DOHH2 (cell line): ENCODE measurements at regions not wholly inside any gene's neighbourhood (a gene's known extent, or its start where the extent isn't known, plus 50 kb on each side); places are given as distances from the start of the nearest gene placed in this dataset.

Experiments used
- H3F3A ChIP-seq: fragments of 200-600 bp; sonication (generic), shearing (Covaris generic); 2 replicates; pipeline ENCODE4 v1.6.0; 2016; ENCODE audit warnings: antibody characterized with exemption, mild to moderate bottlenecking; ENCODE audit not compliant: control insufficient read depth, insufficient read depth
- H3K27ac ChIP-seq: fragments of 200-600 bp; sonication (generic); 2 replicates; pipeline ENCODE4 v1.5.1; 2014; ENCODE audit warnings: low read depth, mild to moderate bottlenecking, low read length, moderate library complexity
- H3K27me3 ChIP-seq: fragments of 200-600 bp; sonication (generic); 2 replicates; pipeline ENCODE4 v1.6.1; 2014; ENCODE audit warnings: mild to moderate bottlenecking, low read length, mixed read lengths; ENCODE audit not compliant: control insufficient read depth
- H3K36me3 ChIP-seq: fragments of 200-600 bp; sonication (generic); 2 replicates; pipeline ENCODE4 v1.6.1; 2014; ENCODE audit warnings: mild to moderate bottlenecking, low read length, moderate library complexity, mixed read lengths; ENCODE audit not compliant: control insufficient read depth
- H3K4me1 ChIP-seq: fragments of 200-600 bp; sonication (generic); 2 replicates; pipeline ENCODE4 v1.6.1; 2014; ENCODE audit warnings: mild to moderate bottlenecking, low read length, mixed read lengths; ENCODE audit not compliant: control insufficient read depth
- H3K4me2 ChIP-seq: fragments of 200-600 bp; sonication (generic); 2 replicates; pipeline ENCODE4 v1.6.0; 2014; ENCODE audit warnings: mild to moderate bottlenecking, low read length, moderate library complexity
- H3K4me3 ChIP-seq: fragments of 200-600 bp; sonication (generic); 2 replicates; pipeline ENCODE4 v1.5.1; 2014; ENCODE audit warnings: mild to moderate bottlenecking, low read length, mixed read lengths
- H3K79me2 ChIP-seq: fragments of 200-600 bp; sonication (generic); 2 replicates; pipeline ENCODE4 v1.6.1; 2014; ENCODE audit warnings: mild to moderate bottlenecking, low read length, mixed read lengths; ENCODE audit not compliant: control insufficient read depth
- H3K9me2 ChIP-seq: fragments of 200-600 bp; sonication (generic); replicated peaks from 2 replicates; pipeline ENCODE4 v1.6.1; 2014; ENCODE audit warnings: mild to moderate bottlenecking, low read length, mixed read lengths; ENCODE audit not compliant: control insufficient read depth
- H3K9me3 ChIP-seq: fragments of 200-600 bp; sonication (generic); 2 replicates; pipeline ENCODE4 v1.6.1; 2014; ENCODE audit warnings: antibody characterized with exemption, low read length, mixed read lengths; ENCODE audit not compliant: control insufficient read depth, insufficient read depth
- H4K20me1 ChIP-seq: fragments of 200-600 bp; sonication (generic); 2 replicates; pipeline ENCODE4 v1.6.0; 2014; ENCODE audit warnings: low read depth, mild to moderate bottlenecking, antibody characterized with exemption, low read length, moderate library complexity; ENCODE audit not compliant: control insufficient read depth, insufficient read depth
- CTCF ChIP-seq: fragments of 200-600 bp; sonication (generic); IDR thresholded peaks from one replicate; pipeline ENCODE4 v1.5.1; 2014; ENCODE audit warnings: antibody characterized with exemption, mild to moderate bottlenecking, low read depth, low read length; ENCODE audit not compliant: poor library complexity, severe bottlenecking
- EZH2phosphoT487 ChIP-seq: fragments of 200-600 bp; sonication (generic); IDR thresholded peaks from 2 replicates; pipeline ENCODE4 v1.6.1; 2017; ENCODE audit warnings: borderline replicate concordance, mild to moderate bottlenecking, antibody characterized with exemption, low read length, moderate library complexity, mixed read lengths

DNA sequence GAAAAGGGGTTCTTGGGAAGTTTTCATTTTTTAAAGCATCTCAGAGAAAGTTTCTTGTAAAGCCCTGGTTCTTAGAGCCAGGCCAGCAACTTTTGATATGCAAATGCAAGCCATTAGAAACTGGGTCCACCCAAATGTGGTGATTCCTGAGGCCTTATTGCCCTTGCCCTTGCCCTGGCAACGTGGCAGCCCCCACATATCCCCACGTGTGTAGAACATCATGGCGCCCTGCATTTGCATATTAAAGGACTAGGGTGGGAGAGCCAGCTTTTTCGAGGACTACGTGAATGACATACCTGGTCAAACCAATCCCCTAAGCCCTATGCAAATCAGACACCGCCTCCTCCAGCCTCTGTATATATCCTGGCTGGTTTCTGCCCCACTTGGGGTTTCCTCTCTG lies 314.9 kb upstream of the NECTIN3 start:
- no peaks in the 10 kb centered on the region for H3K27me3 ChIP-seq
- no peaks in the 10 kb centered on the region for H4K20me1 ChIP-seq
- no peak for TF ChIP-seq CTCF
- no peaks in the 10 kb centered on the region for H3K4me1 ChIP-seq
- H3K9me2 ChIP-seq: no peaks in the 10 kb centered on the region
- H3F3A ChIP-seq: no peaks in the 10 kb centered on the region
- H3K79me2 ChIP-seq: no peaks in the 10 kb centered on the region
- no peaks in the 10 kb centered on the region for H3K9me3 ChIP-seq
- no peak overlapping the region for H3K27ac ChIP-seq
- no peak overlapping the region for H3K4me2 ChIP-seq
- H3K36me3 ChIP-seq: no peaks in the 10 kb centered on the region
- no peak overlapping the region for H3K4me3 ChIP-seq

GRCh38 chr3:110758208-110758607 lies 313.4 kb upstream of the NECTIN3 start:
- H3K4me2 ChIP-seq: no peak overlapping the region
- H3K79me2 ChIP-seq: no peaks in the 10 kb centered on the region
- no peak overlapping the region for H3K4me3 ChIP-seq
- H3K27ac ChIP-seq: no peak overlapping the region
- H3K9me2 ChIP-seq: no peaks in the 10 kb centered on the region
- no peaks in the 10 kb centered on the region for H3K4me1 ChIP-seq
- no peaks in the 10 kb centered on the region for H4K20me1 ChIP-seq
- no peaks in the 10 kb centered on the region for H3K27me3 ChIP-seq
- TF ChIP-seq CTCF (no peak), EZH2phosphoT487 (no peak)
- H3F3A ChIP-seq: no peaks in the 10 kb centered on the region
- H3K9me3 ChIP-seq: no peaks in the 10 kb centered on the region
- no peaks in the 10 kb centered on the region for H3K36me3 ChIP-seq

DNA sequence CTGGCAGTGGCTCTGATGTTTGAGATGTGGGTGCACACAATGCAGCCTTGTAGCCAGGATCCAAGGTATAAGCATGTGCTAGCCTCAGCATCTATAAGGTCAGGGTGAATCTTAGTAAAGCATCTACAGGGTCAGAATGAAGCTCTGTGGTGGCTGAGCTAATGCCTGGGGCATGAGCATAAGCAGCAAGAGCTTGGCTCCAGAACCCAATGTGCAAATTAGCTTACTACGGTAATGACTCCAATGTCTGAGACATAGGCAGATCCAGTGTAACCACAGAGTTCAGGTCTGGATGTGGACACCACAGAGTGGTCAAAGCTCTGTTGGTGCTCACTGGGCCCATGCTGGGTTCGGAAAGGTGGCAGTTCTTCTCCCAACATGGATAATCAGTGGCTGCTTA lies 304.5 kb upstream of the NECTIN3 start:
- Histone ChIP-seq H3K79me2 (no peaks in the 10 kb centered on the region), H3K9me3 (no peaks in the 10 kb centered on the region), H3K4me2 (no peak overlapping the region), H4K20me1 (no peaks in the 10 kb centered on the region), H3K4me3 (no peak overlapping the region), H3K9me2 (no peaks in the 10 kb centered on the region), H3K4me1 (no peaks in the 10 kb centered on the region), H3K27me3 (no peaks in the 10 kb centered on the region), H3F3A (no peaks in the 10 kb centered on the region), H3K36me3 (no peaks in the 10 kb centered on the region), H3K27ac (no peak overlapping the region)
- TF ChIP-seq CTCF (no peak), EZH2phosphoT487 (no peak)

DNA sequence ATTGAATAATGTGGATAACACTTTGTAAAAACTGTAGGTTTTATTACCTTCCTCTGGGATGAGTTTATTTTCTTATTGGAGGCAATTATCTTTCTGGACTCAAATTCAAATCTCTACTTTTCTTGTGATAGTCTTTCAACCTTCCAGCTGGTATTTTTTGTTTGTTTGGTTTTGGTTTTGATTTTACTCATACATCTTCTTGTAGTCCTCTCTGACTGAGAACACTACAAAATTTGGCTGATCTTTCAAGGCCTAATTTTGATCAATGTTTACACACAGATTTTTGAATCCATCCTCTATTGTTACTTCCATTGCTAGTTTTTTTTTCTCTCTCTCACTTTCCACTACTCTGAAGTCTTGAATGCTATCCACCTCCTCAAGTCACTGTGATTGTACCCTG lies 303.8 kb upstream of the NECTIN3 start:
- Histone ChIP-seq H3K4me3 (no peak overlapping the region), H3K27me3 (no peaks in the 10 kb centered on the region), H3K4me1 (no peaks in the 10 kb centered on the region), H3F3A (no peaks in the 10 kb centered on the region), H3K36me3 (no peaks in the 10 kb centered on the region), H3K27ac (no peak overlapping the region), H4K20me1 (no peaks in the 10 kb centered on the region), H3K9me2 (no peaks in the 10 kb centered on the region), H3K79me2 (no peaks in the 10 kb centered on the region), H3K9me3 (no peaks in the 10 kb centered on the region), H3K4me2 (no peak overlapping the region)
- TF ChIP-seq CTCF: no peak
- no peak for TF ChIP-seq EZH2phosphoT487
